Right atrium auricular region (tissue), 2 donors: ENCODE measurements at regions not wholly inside any gene's neighbourhood (a gene's known extent, or its start where the extent isn't known, plus 50 kb on each side); places are given as distances from the start of the nearest gene placed in this dataset.

Experiments
- DNase-seq: peaks from one replicate; pipeline ENCODE4 v3.0.0-alpha.2; 2019; ENCODE audit warnings: low spot score
- H3K27ac ChIP-seq, 2 donors: fragments of 200-600 bp; sonication (generic); 1 replicate in 1 of 2; 2 replicates in 1 of 2; pipeline ENCODE4 v1.5.1; 2016 to 2019
- H3K27me3 ChIP-seq, 2 donors: fragments of 200-600 bp; sonication (generic); one replicate each; pipeline versions ENCODE4 v1.5.1 to v1.6.0; 2017 to 2019
- H3K36me3 ChIP-seq: fragments of 200-600 bp; sonication (generic); one replicate; pipeline ENCODE4 v1.5.1; 2016
- H3K4me1 ChIP-seq, 2 donors: fragments of 200-600 bp; sonication (generic); one replicate each; pipeline versions ENCODE4 v1.5.1 to v1.6.0; 2017 to 2019
- H3K4me3 ChIP-seq, 2 donors: fragments of 200-600 bp; sonication (generic); 1 replicate in 1 of 2; 2 replicates in 1 of 2; pipeline ENCODE4 v1.5.1; 2017 to 2019; ENCODE audit warnings: mild to moderate bottlenecking in 1 of 2, moderate library complexity in 1 of 2
- H3K9me3 ChIP-seq, 2 donors: fragments of 200-600 bp; sonication (generic); one replicate each; pipeline ENCODE4 v1.5.1; 2019
- TF ChIP-seq, protein P1 (sequence below), 2 donors: fragments of 200-600 bp; sonication (generic); IDR thresholded peaks; one replicate each; pipeline ENCODE4 v1.5.1; 2019; ENCODE audit warnings: antibody characterized with exemption in 2 of 2

DNA sequence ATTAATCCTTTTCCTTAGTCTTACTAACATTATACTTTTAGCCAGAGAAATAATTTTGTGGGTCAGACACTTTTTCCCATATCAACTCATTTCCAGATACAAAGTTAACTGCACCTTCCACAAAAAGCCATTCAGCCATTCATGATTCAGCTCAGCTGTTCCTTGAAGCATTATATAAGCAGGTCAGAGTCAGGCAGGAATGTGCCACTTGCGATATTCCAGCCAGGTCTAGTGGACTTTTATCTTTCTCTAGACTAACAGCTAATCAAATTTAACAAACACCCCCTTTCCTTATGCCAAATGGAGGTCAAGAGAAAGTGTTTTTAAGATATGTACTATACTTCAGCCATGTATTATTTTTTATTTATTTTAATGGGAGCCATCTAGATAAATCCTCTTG, 75.6 kb upstream of the EPB41L3 start:
- Histone ChIP-seq H3K4me3 (no peak overlapping the region), H3K27me3 (no peaks in the 10 kb centered on the region), H3K9me3 (no peaks in the 10 kb centered on the region), H3K36me3 (no peaks in the 10 kb centered on the region), H3K4me1 (no peaks in the 10 kb centered on the region), H3K27ac (no peak overlapping the region)
- TF ChIP-seq, protein P1, sequence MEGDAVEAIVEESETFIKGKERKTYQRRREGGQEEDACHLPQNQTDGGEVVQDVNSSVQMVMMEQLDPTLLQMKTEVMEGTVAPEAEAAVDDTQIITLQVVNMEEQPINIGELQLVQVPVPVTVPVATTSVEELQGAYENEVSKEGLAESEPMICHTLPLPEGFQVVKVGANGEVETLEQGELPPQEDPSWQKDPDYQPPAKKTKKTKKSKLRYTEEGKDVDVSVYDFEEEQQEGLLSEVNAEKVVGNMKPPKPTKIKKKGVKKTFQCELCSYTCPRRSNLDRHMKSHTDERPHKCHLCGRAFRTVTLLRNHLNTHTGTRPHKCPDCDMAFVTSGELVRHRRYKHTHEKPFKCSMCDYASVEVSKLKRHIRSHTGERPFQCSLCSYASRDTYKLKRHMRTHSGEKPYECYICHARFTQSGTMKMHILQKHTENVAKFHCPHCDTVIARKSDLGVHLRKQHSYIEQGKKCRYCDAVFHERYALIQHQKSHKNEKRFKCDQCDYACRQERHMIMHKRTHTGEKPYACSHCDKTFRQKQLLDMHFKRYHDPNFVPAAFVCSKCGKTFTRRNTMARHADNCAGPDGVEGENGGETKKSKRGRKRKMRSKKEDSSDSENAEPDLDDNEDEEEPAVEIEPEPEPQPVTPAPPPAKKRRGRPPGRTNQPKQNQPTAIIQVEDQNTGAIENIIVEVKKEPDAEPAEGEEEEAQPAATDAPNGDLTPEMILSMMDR (IDR thresholded peaks at IDR 0.05) = no peak
- DNase-seq = no peak

DNA sequence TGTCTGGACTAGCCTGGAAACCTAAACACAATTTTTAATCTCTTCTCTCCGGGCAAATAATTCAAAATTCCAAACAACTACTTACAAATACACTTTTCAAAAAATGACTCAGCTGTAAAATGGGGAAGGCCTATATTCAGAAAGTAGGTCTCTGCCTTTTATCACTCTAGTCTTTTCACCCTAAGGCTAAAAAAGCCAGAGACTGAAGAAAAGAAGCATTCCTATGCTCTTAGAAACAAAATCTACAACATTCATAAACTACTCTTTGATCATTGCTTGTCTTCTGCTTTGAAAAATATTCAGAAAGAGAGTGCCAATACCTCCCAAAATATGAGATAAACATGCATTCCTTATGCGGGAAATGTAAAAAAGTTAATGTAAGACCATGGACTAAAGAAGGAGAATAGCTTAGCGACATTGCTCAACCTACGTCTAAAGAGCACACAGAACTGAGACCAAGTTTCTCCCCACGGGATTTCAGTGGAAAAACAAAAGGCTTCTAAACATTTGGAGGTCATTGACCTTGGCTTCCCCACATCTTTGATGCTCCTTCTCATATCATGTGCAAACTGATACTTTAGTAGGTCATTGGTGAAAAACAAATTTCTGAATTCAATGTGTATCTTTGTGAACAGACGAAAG, 74.4 kb upstream of the EPB41L3 start:
- Histone ChIP-seq H3K4me1 (no peaks in the 10 kb centered on the region), H3K27ac (no peak overlapping the region), H3K9me3 (no peaks in the 10 kb centered on the region), H3K27me3 (no peaks in the 10 kb centered on the region), H3K36me3 (no peaks in the 10 kb centered on the region), H3K4me3 (no peak overlapping the region)
- TF ChIP-seq, protein P1 (IDR thresholded peaks at IDR 0.05) = no peak
- no peak for DNase-seq

DNA sequence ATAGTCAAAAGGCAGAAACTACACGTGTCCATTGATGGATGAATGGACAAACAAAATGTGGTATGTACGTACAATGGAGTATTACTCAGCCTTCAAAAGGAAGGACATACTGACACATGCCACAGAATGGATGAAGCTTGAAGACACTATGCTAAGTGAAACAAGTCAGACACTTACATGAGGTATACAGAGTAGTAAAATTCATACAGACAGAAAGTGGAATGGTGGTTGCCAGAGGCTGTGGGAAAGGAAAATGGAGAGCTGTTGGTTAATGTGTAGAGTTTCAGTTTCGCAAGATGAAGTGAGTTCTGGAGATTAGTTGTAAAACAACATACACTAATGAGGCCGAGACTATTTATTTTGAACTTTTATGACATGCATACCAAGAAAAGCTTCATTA, 67.4 kb upstream of the EPB41L3 start:
- TF ChIP-seq, protein P1 (IDR thresholded peaks at IDR 0.05) = no peak
- H3K36me3 ChIP-seq = no peaks in the 10 kb centered on the region

DNA sequence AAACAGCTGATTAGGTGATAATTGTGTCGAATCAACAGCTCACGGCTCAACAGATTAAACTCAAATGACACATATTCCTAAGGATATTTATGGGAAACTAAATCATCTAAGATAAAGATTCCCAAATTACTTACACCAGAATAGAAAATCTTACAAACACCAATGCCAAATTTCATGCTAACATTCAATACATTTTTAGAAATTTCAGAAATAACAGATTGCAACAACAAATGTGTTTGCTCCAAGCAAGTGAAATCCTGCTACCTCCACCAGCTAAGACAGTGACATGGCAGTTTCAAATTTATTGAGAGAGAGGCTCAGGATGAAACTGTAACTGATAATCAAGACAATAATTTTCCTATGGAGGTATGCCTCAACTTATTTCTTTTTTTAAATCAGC, 65.0 kb upstream of the EPB41L3 start:
- Histone ChIP-seq H3K4me3 (no peak overlapping the region), H3K9me3 (no peaks in the 10 kb centered on the region), H3K27me3 (no peaks in the 10 kb centered on the region), H3K36me3 (no peaks in the 10 kb centered on the region), H3K27ac (no peak overlapping the region), H3K4me1 (no peaks in the 10 kb centered on the region)
- TF ChIP-seq, protein P1 (IDR thresholded peaks at IDR 0.05) = no peak
- DNase-seq = no peak

More for the DNA sequence above, 67.4 kb upstream of the EPB41L3 start:
- DNase-seq = no peak
- Histone ChIP-seq H3K9me3 (no peaks in the 10 kb centered on the region), H3K4me1 (no peaks in the 10 kb centered on the region), H3K27ac (no peak overlapping the region), H3K4me3 (no peak overlapping the region), H3K27me3 (no peaks in the 10 kb centered on the region)

DNA sequence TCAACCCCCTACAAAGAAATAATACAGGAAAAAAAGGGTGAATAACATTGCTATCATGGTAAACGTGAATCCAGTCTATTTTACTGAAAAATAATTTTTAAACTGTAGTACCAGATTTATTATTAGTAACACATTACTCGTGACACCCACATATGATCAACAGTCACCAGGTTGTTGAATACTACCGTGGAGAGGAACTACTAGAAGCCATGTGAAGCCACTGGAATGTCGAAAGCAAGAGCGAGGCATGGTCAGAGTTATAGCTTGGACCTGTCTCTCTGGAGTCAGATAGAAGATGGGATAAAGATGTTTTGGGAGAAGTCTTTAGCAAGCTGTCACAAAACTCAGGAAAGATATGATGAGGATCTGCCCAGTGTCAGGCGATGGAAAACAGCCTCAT, 63.2 kb upstream of the EPB41L3 start:
- H3K27ac ChIP-seq = no peak overlapping the region
- H3K9me3 ChIP-seq = no peaks in the 10 kb centered on the region
- no peaks in the 10 kb centered on the region for H3K27me3 ChIP-seq
- DNase-seq = no peak
- H3K4me1 ChIP-seq = no peaks in the 10 kb centered on the region
- H3K4me3 ChIP-seq = no peak overlapping the region
- TF ChIP-seq, protein P1 (IDR thresholded peaks at IDR 0.05) = no peak
- no peaks in the 10 kb centered on the region for H3K36me3 ChIP-seq

DNA sequence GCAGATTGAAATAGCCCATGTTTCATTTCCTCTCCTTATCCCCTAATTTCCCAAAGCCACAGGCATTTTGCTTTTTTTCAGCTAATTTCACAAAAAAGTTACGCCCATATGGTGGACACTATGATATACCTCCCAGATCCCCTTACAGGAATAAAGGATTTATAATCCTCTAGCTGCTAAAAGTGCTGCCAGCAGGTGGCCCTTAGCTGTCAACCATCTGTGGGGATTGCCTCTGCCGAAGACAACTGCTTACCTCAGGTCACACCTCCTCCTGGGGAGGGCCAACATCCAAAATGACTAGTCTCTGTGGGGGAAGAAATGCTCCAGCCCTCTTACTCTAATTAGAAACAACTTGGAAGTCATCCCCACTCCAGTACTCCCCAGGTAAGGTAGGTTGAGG, 61.0 kb upstream of the EPB41L3 start:
- no peaks in the 10 kb centered on the region for H3K4me1 ChIP-seq
- DNase-seq = no peak
- H3K27ac ChIP-seq = no peak overlapping the region
- H3K9me3 ChIP-seq = no peaks in the 10 kb centered on the region
- TF ChIP-seq, protein P1 (IDR thresholded peaks at IDR 0.05) = no peak
- no peak overlapping the region for H3K4me3 ChIP-seq
- no peaks in the 10 kb centered on the region for H3K36me3 ChIP-seq
- H3K27me3 ChIP-seq = no peaks in the 10 kb centered on the region
